Pancreas (tissue), 10 donors: ENCODE measurements at regions not wholly inside any gene's neighbourhood (a gene's known extent, or its start where the extent isn't known, plus 50 kb on each side); places are given as distances from the start of the nearest gene placed in this dataset.

Experiments used
- ATAC-seq, 4 donors: fragments of 200-7000 bp; cut with Tn5 transposase; one replicate each; pipeline versions ENCODE4 v1.8.0 to v1.9.1; 2020; ENCODE audit warnings: mild to moderate bottlenecking in 4 of 4, moderate library complexity in 4 of 4
- DNase-seq, 6 donors: peaks; one replicate each; pipeline ENCODE4 v3.0.0-alpha.2; 2020
- FAIRE-seq: peaks from 2 replicates; lab custom pipeline; 2012; peaks lifted over from hg19 to GRCh38; lab: Jason Lieb, UNC
- H3K27ac ChIP-seq, 4 donors: fragments of 200-600 bp; sonication (generic); 1 replicate in 3 of 4; 2 replicates in 1 of 4; pipeline versions ENCODE4 v1.5.0 to v1.8.0; 2020
- H3K27me3 ChIP-seq, 4 donors: fragments of 200-600 bp; one replicate each; pipeline ENCODE4 v1.8.0; 2021
- H3K36me3 ChIP-seq, 3 donors: fragments of 200-600 bp; sonication (generic) in 1 of 3; one replicate each; pipeline versions ENCODE4 v1.5.0 to v1.8.0; 2020 to 2021
- H3K4me1 ChIP-seq, 3 donors: fragments of 200-600 bp; one replicate each; pipeline ENCODE4 v1.8.0; 2021
- H3K4me3 ChIP-seq, 4 donors: fragments of 200-600 bp; sonication (generic) in 2 of 4; one replicate each; pipeline versions ENCODE4 v1.5.0 to v1.8.0; 2020 to 2021
- H3K9me3 ChIP-seq, 4 donors: fragments of 200-600 bp; one replicate each; pipeline ENCODE4 v1.8.0; 2021
- CTCF ChIP-seq, 4 donors: fragments of 200-600 bp; sonication (generic) in 3 of 4; IDR thresholded peaks; one replicate each; pipeline versions ENCODE4 v1.5.0 to v1.8.0; 2021; ENCODE audit warnings: antibody characterized with exemption in 4 of 4
- WGBS, 2 donors: extraction: QIAGEN DNeasy Blood & Tissue Kit; methylation state at CpG; one replicate each; pipeline ENCODE4 v1.1.7; 2013; 5-methylcytosine and 5-hydroxymethylcytosine counted together
- intact Hi-C, 3 donors: fragments of 100-400 bp; cut with DNase I; formaldehyde crosslinking; loops; one replicate each; pipeline versions ENCODE4 v1.11.1 to v1.14.2; 2022
- donor health status: healthy with polysubstance abuse.
- donor health status: DM: no; HTN: no; CAD: no; lungs with moderate emphysema.
- donor health status: DM: no; HTN: no; CAD: no.
- donor health status: control.
- donor health status: control.
- donor health status: Bipolar disorder and iron deficiency.
- donor health status: DM: yes; HTN: yes; CAD: no.
- donor health status: DM: no; HTN: no; CAD: no.
- donor health status: DM: no; HTN: no; CAD: no.
- donor health status: DM: yes; HTN: yes; CAD: no.

- Histone ChIP-seq H3K4me1 (no peaks in the 10 kb centered on the region), H3K9me3 (no peaks in the 10 kb centered on the region), H3K27me3 (no peaks in the 10 kb centered on the region), H3K4me3 (no peak overlapping the region), H3K36me3 (no peaks in the 10 kb centered on the region), H3K27ac (no peak overlapping the region)
- DNase-seq (no peak), ATAC-seq (no peak), FAIRE-seq (no peak)
- TF ChIP-seq CTCF (IDR thresholded peaks at IDR 0.05) = no peak
- intact Hi-C loops = no loop called here
- 71 to 88% methylated on average over 3 of the region's 3 CpGs for WGBS, 2 donors
Measured at GRCh38 chr13:110779022-110779421, 65.5 kb downstream of the ING1 start.

- H3K4me1 ChIP-seq = no peaks in the 10 kb centered on the region
- no peaks in the 10 kb centered on the region for H3K36me3 ChIP-seq
- DNase-seq (no peak), FAIRE-seq (no peak), ATAC-seq (no peak)
- H3K27ac ChIP-seq = no peak overlapping the region
- intact Hi-C loops = no loop called here
- WGBS, 2 donors = 56 to 60% methylated on average over 2 of the region's 2 CpGs
- TF ChIP-seq CTCF (IDR thresholded peaks at IDR 0.05) = no peak
- no peak overlapping the region for H3K4me3 ChIP-seq
- no peaks in the 10 kb centered on the region for H3K9me3 ChIP-seq
- H3K27me3 ChIP-seq = no peaks in the 10 kb centered on the region
Measured at GRCh38 chr13:110780422-110780821, 66.9 kb downstream of the ING1 start.

- H3K27ac ChIP-seq = no peak overlapping the region
- DNase-seq = no peak
- H3K4me3 ChIP-seq = no peak overlapping the region
- intact Hi-C loops = no loop called here
- no peak for ATAC-seq
- TF ChIP-seq CTCF (IDR thresholded peaks at IDR 0.05) = no peak
- FAIRE-seq = no peak
- no peaks in the 10 kb centered on the region for H3K4me1 ChIP-seq
- no peaks in the 10 kb centered on the region for H3K36me3 ChIP-seq
- H3K9me3 ChIP-seq = no peaks in the 10 kb centered on the region
- H3K27me3 ChIP-seq = no peaks in the 10 kb centered on the region
Measured at GRCh38 chr13:110782185-110782584, 68.7 kb downstream of the ING1 start.

GRCh38 chr13:110784704-110785103 lies 71.2 kb downstream of the ING1 start:
- Histone ChIP-seq H3K4me1 (no peaks in the 10 kb centered on the region), H3K27ac (no peak overlapping the region), H3K36me3 (no peaks in the 10 kb centered on the region), H3K9me3 (no peaks in the 10 kb centered on the region), H3K27me3 (no peaks in the 10 kb centered on the region), H3K4me3 (no peak overlapping the region)
- FAIRE-seq (no peak), ATAC-seq (no peak), DNase-seq (no peak)
- TF ChIP-seq CTCF (IDR thresholded peaks at IDR 0.05) = no peak
- intact Hi-C loops = no loop called here
- 72 to 79% methylated on average over 2 of the region's 2 CpGs for WGBS, 2 donors

- intact Hi-C loops = no loop called here
- FAIRE-seq (no peak), ATAC-seq (no peak), DNase-seq (no peak)
- Histone ChIP-seq H3K9me3 (no peaks in the 10 kb centered on the region), H3K27me3 (no peaks in the 10 kb centered on the region), H3K27ac (no peak overlapping the region), H3K4me3 (no peak overlapping the region), H3K36me3 (no peaks in the 10 kb centered on the region), H3K4me1 (no peaks in the 10 kb centered on the region)
- TF ChIP-seq CTCF (IDR thresholded peaks at IDR 0.05) = no peak
- WGBS, 2 donors = 82 to 88% methylated on average over 14 of the region's 14 CpGs
Measured at GRCh38 chr13:110788778-110789177, 75.3 kb downstream of the ING1 start.
